NCI-H146 treated with DMSO at 0.1 percent for 48 hours (cell line): ENCODE measurements at regions not wholly inside any gene's neighbourhood (a gene's known extent, or its start where the extent isn't known, plus 50 kb on each side); places are given as distances from the start of the nearest gene placed in this dataset.

Source experiments
- DNase-seq: peaks from one replicate; lab custom pipeline; 2025; ENCODE audit not compliant: unreplicated experiment; lab: John Stamatoyannopoulos, UW

- no peak for DNase-seq
These were observed 75.0 kb downstream of the PTPDC1 start for GRCh38 chr9:94159069-94159939.

GRCh38 chr9:94160594-94161501, 76.6 kb downstream of the PTPDC1 start:
- DNase-seq, result peak; percentile 1

GRCh38 chr9:94161673-94162072, 77.4 kb downstream of the PTPDC1 start:
- no peak for DNase-seq

GRCh38 chr9:94164806-94165549, 80.7 kb downstream of the PTPDC1 start:
- DNase-seq, result no peak

GRCh38 chr9:94165592-94166235, 81.5 kb downstream of the PTPDC1 start:
- peak; percentile 93 for DNase-seq

- peak; percentile 84 for DNase-seq
These were observed 82.1 kb downstream of the PTPDC1 start for GRCh38 chr9:94166236-94166975.

- no peak for DNase-seq
These were observed 82.7 kb downstream of the PTPDC1 start for GRCh38 chr9:94166976-94167346.

- DNase-seq, result no peak
These were observed 83.2 kb downstream of the PTPDC1 start for GRCh38 chr9:94167376-94167890.

- DNase-seq, result no peak
These were observed 84.1 kb downstream of the PTPDC1 start for GRCh38 chr9:94168203-94169000.

- DNase-seq, result no peak
These were observed 85.7 kb downstream of the PTPDC1 start for GRCh38 chr9:94169968-94170367.

- no peak for DNase-seq
These were observed 85.5 kb upstream of the ZNF169 start for GRCh38 chr9:94173632-94174031.

- no peak for DNase-seq
These were observed 84.9 kb upstream of the ZNF169 start for GRCh38 chr9:94174164-94174563.

- no peak for DNase-seq
These were observed 83.4 kb upstream of the ZNF169 start for GRCh38 chr9:94175669-94176068.

- no peak for DNase-seq
These were observed 82.5 kb upstream of the ZNF169 start for GRCh38 chr9:94176608-94177007.

- no peak for DNase-seq
These were observed 80.2 kb upstream of the ZNF169 start for GRCh38 chr9:94178927-94179326.

GRCh38 chr9:94181408-94182181, 77.5 kb upstream of the ZNF169 start:
- DNase-seq, result no peak

- no peak for DNase-seq
These were observed 76.6 kb upstream of the ZNF169 start for GRCh38 chr9:94182532-94182931.
